ENCODE measurements at regions not wholly inside any gene's neighbourhood (a gene's known extent, or its start where the extent isn't known, plus 50 kb on each side); places are given as distances from the start of the nearest gene placed in this dataset.

GRCh38 chr3:110567029-110567428 lies 504.6 kb upstream of the NECTIN3 start:
- CTCF ChIA-PET, result interaction anchor here (0.5 kb wide), 1 partner anchor 440 kb away, joined by 4 read pairs; no protein-coding TSS in a partner anchor
- H3K36me3 Mint-ChIP-seq, result peaks cover 15% of the 10 kb centered on the region
- peaks cover 27% of the 10 kb centered on the region for H3K9me3 Mint-ChIP-seq

GRCh38 chr3:110568246-110568645 lies 503.4 kb upstream of the NECTIN3 start:
- CTCF ChIA-PET, result no interaction called here
- Mint-ChIP-seq H3K27ac (no peak overlapping the region), H3K36me3 (peaks cover 14% of the 10 kb centered on the region), H3K4me1 (peaks cover 9% of the 10 kb centered on the region), H3K27me3 (ENCODE audit: low read depth) (no peaks in the 10 kb centered on the region), H3K4me3 (no peak overlapping the region), H3K9me3 (peaks cover 19% of the 10 kb centered on the region)
- POLR2A ChIA-PET, result no interaction called here
- no peak for TF ChIP-seq EMX1 (CRISPR knock-in tag; IDR thresholded peaks at IDR 0.05)
- no peak for TF ChIP-seq ZNF138 (CRISPR knock-in tag; conservative IDR thresholded peaks at IDR 0.05)
- no peak for TF ChIP-seq MYBL2 (CRISPR knock-in tag; IDR thresholded peaks at IDR 0.05)
- no peak for TF ChIP-seq ZNF263 (CRISPR knock-in tag; IDR thresholded peaks at IDR 0.05; ENCODE audit: low read depth)
- TF ChIP-seq KAT7 (CRISPR knock-in tag; IDR thresholded peaks at IDR 0.05; ENCODE audit: borderline replicate concordance), result no peak
- no peak for TF ChIP-seq TEAD1 (CRISPR knock-in tag; IDR thresholded peaks at IDR 0.05)
- no peak for TF ChIP-seq ARID4B (CRISPR knock-in tag; IDR thresholded peaks at IDR 0.05; ENCODE audit: borderline replicate concordance)
- no peak for TF ChIP-seq SMAD3 (CRISPR knock-in tag; IDR thresholded peaks at IDR 0.05; ENCODE audit: borderline replicate concordance)
- no peak for TF ChIP-seq RORB (CRISPR knock-in tag; IDR thresholded peaks at IDR 0.05)
- no peak for TF ChIP-seq NFE2L1 (CRISPR knock-in tag; IDR thresholded peaks at IDR 0.05)
- TF ChIP-seq RELA (CRISPR knock-in tag; IDR thresholded peaks at IDR 0.05; ENCODE audit: borderline replicate concordance), result no peak
- no peak for TF ChIP-seq USF2 (CRISPR knock-in tag; IDR thresholded peaks at IDR 0.05)
- no peak for TF ChIP-seq ATF3 (CRISPR knock-in tag; conservative IDR thresholded peaks at IDR 0.05)
- no peak for TF ChIP-seq STAT6 (CRISPR knock-in tag; conservative IDR thresholded peaks at IDR 0.05; ENCODE audit: low read depth)
- TF ChIP-seq TEAD4 (CRISPR knock-in tag; IDR thresholded peaks at IDR 0.05), result no peak
- no peak for ATAC-seq
- no peak for DNase-seq (ENCODE audit: low spot score)

More at GRCh38 chr3:110567029-110567428, 504.6 kb upstream of the NECTIN3 start:
- Mint-ChIP-seq H3K4me3 (no peak overlapping the region), H3K4me1 (peaks cover 16% of the 10 kb centered on the region), H3K27me3 (ENCODE audit: low read depth) (no peaks in the 10 kb centered on the region), H3K27ac (no peak overlapping the region)
- no peak for DNase-seq (ENCODE audit: low spot score)
- no peak for ATAC-seq
- no peak for TF ChIP-seq FOXK1 (CRISPR knock-in tag; IDR thresholded peaks at IDR 0.05)
- TF ChIP-seq ZMAT4 (CRISPR knock-in tag; IDR thresholded peaks at IDR 0.05), result no peak
- no peak for TF ChIP-seq JAZF1 (CRISPR knock-in tag; IDR thresholded peaks at IDR 0.05)
- TF ChIP-seq ESRRA (CRISPR knock-in tag; IDR thresholded peaks at IDR 0.05; ENCODE audit: borderline replicate concordance), result no peak
- TF ChIP-seq ATF1 (CRISPR knock-in tag; IDR thresholded peaks at IDR 0.05), result no peak
- TF ChIP-seq EMX1 (CRISPR knock-in tag; IDR thresholded peaks at IDR 0.05), result no peak
- POLR2A ChIA-PET, result no interaction called here

Data from WTC11 (cell line).